Liver (tissue), 3 donors: ENCODE measurements at regions not wholly inside any gene's neighbourhood (a gene's known extent, or its start where the extent isn't known, plus 50 kb on each side); places are given as distances from the start of the nearest gene placed in this dataset.

ENCODE experiments used
- EGR1 ChIP-seq, 2 donors: IDR thresholded peaks; 2 replicates each; pipeline ENCODE4 v1.6.1; 2016 to 2018; ENCODE audit warnings: antibody characterized with exemption in 2 of 2, low read depth in 2 of 2
- FOXA1 ChIP-seq: IDR thresholded peaks from 2 replicates; pipeline ENCODE4 v1.6.1; 2016; ENCODE audit warnings: antibody characterized with exemption
- HNF4G ChIP-seq: IDR thresholded peaks from 2 replicates; pipeline ENCODE4 v1.6.1; 2016; ENCODE audit warnings: antibody characterized with exemption
- JUND ChIP-seq, 2 donors: IDR thresholded peaks; 2 replicates each; pipeline ENCODE4 v1.6.1; 2016; ENCODE audit warnings: antibody characterized with exemption in 2 of 2
- NR2F2 ChIP-seq: IDR thresholded peaks from 2 replicates; pipeline ENCODE4 v1.6.1; 2016; ENCODE audit warnings: antibody characterized with exemption
- RAD21 ChIP-seq, 2 donors: IDR thresholded peaks; 2 replicates each; pipeline ENCODE4 v1.6.1; 2016; ENCODE audit warnings: antibody characterized with exemption in 2 of 2, mild to moderate bottlenecking in 2 of 2
- SP1 ChIP-seq: IDR thresholded peaks from 2 replicates; pipeline ENCODE4 v1.6.1; 2018; ENCODE audit warnings: antibody characterized with exemption, mild to moderate bottlenecking
- TAF1 ChIP-seq: conservative IDR thresholded peaks from 2 replicates; pipeline ENCODE4 v1.6.1; 2016; ENCODE audit warnings: antibody characterized with exemption, mild to moderate bottlenecking
- YY1 ChIP-seq: IDR thresholded peaks from 2 replicates; pipeline ENCODE4 v1.6.1; 2016; ENCODE audit warnings: antibody characterized with exemption, mild to moderate bottlenecking
- TF ChIP-seq, protein P1 (sequence below): fragments of 150-350 bp; IDR thresholded peaks from 2 replicates; pipeline ENCODE4 v1.5.1; 2017; ENCODE audit warnings: improper control_type of control experiment, low read depth, low read length; ENCODE audit not compliant: missing input control
- TF ChIP-seq, protein P2 (sequence below): IDR thresholded peaks from 2 replicates; pipeline ENCODE4 v1.6.1; 2016; ENCODE audit warnings: antibody characterized with exemption
- TF ChIP-seq, protein P3 (sequence below): IDR thresholded peaks from 2 replicates; pipeline ENCODE4 v1.6.1; 2016; ENCODE audit warnings: antibody characterized with exemption
- TF ChIP-seq, protein P4 (sequence below): IDR thresholded peaks from 2 replicates; pipeline ENCODE4 v1.6.1; 2016; ENCODE audit warnings: antibody characterized with exemption
- donor health status: healthy.
- donor health status: healthy.

DNA sequence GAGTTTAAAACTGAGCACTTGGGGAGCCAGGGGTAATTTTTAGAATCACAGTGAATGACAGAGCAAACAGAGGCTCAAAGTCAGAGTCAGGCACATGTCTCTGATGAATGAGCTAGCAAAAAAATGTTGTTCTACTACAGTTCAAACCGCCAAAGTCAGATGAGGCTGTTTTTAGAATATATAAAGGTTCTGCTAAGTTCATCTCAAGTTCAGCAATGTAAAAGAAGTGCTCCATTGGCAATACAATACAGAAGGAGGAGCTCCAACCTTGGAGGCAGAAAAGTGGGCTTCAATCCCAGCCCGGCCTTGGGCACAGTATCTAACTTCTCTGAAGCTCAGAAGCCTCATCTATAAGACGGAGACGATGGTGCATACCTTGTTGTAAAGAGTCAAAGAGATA is 70.1 kb upstream of the IPO5 start:
- TF ChIP-seq, protein P1, sequence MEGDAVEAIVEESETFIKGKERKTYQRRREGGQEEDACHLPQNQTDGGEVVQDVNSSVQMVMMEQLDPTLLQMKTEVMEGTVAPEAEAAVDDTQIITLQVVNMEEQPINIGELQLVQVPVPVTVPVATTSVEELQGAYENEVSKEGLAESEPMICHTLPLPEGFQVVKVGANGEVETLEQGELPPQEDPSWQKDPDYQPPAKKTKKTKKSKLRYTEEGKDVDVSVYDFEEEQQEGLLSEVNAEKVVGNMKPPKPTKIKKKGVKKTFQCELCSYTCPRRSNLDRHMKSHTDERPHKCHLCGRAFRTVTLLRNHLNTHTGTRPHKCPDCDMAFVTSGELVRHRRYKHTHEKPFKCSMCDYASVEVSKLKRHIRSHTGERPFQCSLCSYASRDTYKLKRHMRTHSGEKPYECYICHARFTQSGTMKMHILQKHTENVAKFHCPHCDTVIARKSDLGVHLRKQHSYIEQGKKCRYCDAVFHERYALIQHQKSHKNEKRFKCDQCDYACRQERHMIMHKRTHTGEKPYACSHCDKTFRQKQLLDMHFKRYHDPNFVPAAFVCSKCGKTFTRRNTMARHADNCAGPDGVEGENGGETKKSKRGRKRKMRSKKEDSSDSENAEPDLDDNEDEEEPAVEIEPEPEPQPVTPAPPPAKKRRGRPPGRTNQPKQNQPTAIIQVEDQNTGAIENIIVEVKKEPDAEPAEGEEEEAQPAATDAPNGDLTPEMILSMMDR: no peak
- TF ChIP-seq, protein P2, sequence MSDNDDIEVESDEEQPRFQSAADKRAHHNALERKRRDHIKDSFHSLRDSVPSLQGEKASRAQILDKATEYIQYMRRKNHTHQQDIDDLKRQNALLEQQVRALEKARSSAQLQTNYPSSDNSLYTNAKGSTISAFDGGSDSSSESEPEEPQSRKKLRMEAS: no peak
- TF ChIP-seq SP1: no peak
- TF ChIP-seq FOXA1: no peak
- TF ChIP-seq, protein P3, sequence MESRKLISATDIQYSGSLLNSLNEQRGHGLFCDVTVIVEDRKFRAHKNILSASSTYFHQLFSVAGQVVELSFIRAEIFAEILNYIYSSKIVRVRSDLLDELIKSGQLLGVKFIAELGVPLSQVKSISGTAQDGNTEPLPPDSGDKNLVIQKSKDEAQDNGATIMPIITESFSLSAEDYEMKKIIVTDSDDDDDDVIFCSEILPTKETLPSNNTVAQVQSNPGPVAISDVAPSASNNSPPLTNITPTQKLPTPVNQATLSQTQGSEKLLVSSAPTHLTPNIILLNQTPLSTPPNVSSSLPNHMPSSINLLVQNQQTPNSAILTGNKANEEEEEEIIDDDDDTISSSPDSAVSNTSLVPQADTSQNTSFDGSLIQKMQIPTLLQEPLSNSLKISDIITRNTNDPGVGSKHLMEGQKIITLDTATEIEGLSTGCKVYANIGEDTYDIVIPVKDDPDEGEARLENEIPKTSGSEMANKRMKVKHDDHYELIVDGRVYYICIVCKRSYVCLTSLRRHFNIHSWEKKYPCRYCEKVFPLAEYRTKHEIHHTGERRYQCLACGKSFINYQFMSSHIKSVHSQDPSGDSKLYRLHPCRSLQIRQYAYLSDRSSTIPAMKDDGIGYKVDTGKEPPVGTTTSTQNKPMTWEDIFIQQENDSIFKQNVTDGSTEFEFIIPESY: no peak
- TF ChIP-seq NR2F2: no peak
- no peak for TF ChIP-seq YY1
- TF ChIP-seq TAF1: no peak
- no peak for TF ChIP-seq EGR1 (IDR thresholded peaks at IDR 0.05; ENCODE audit: low read depth in 2 of 2)
- TF ChIP-seq RAD21 (IDR thresholded peaks at IDR 0.05): no peak
- TF ChIP-seq JUND (IDR thresholded peaks at IDR 0.05): no peak
- TF ChIP-seq, protein P4, sequence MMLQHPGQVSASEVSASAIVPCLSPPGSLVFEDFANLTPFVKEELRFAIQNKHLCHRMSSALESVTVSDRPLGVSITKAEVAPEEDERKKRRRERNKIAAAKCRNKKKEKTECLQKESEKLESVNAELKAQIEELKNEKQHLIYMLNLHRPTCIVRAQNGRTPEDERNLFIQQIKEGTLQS: no peak
- no peak for TF ChIP-seq HNF4G
